Stimulated activated CD4-positive, alpha-beta T cell treated with anti-CD3 and anti-CD28 coated beads, TNF-alpha, amount 100 ng/mL, for 48 hours (primary cell): ENCODE measurements at regions not wholly inside any gene's neighbourhood (a gene's known extent, or its start where the extent isn't known, plus 50 kb on each side); places are given as distances from the start of the nearest gene placed in this dataset.

Experiments used
- DNase-seq, 3 donors: peaks; one replicate each; pipeline ENCODE4 v3.0.0-alpha.2; 2020; ENCODE audit warnings: low read depth in 3 of 3

DNA sequence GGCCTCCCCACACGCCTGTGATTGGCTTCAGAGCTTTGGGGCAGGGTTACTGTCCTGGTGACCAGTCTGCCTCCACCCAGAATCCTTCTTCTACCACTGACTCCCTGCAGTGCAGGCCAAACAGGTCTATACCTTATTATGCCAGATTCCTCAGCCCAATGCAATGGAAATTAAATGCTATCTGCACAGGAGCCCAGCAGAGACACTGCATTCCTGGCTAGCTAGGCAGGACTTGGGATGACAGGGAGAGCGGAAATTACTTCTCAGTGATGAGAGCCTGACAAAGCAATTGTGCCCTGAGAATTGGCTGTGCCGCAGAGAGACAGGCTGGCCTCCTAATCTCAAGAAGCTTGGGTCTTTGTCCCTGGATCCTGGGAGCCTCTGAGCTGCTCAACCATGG is 143.8 kb upstream of the NCAM1 start:
- no peak for DNase-seq

DNA sequence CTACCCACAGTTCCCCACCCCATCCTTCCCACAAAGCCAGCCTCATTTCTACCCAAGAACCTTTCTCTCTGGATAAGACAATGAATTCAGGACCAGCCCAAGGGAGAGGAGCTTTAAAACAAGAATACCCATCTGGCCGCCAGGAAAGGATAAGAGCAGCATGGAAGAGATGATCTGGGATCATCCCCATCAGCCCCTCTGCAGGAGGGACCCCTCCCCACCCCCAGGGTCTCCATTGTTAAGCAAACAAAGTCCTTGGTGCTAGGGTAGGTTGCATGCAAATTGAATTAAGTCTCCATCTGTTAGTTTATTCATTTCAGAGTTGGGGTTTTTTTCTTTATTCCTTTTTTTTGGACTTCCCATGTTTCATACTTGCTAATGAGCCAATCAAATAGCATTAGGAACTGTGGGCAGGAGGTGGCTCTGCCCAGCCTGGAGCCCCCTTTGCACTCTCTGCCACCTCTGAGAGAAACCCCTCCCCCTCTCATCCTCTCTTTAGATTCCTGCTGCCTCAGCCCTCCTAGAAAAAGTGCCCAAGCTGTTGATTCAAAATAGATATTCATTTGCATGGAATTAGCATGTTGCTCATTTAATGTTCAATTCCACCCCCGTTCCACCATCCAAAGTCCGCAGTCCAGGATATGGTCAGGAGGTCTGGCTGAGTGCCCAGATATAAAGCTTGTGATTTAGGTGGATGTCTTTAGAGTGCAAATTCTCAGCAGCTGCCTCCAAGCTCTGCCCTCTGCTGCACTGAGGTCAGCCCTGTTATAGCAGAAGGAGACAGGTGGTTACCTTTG is 138.5 kb upstream of the NCAM1 start:
- no peak for DNase-seq

GRCh38 chr11:112826026-112826425 is 135.2 kb upstream of the NCAM1 start:
- DNase-seq: no peak

DNA sequence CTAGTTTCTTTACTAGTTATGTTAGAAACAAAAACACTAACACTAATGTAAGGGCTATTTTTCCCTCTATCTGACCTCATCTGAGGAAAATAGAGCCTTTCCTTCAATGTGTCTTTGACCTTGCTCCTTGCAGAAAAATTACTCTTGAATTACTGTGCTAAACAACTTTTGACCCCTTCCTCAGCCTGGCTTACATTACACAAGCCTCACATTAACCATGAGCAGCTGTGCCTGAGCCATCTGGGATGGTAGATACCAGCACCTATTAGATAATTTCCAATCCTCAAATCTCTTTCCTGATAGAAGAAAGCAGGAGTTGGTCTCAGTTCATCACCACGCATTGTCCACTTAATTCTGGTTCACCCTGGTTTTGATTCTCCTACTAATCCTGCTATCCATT is 134.4 kb upstream of the NCAM1 start:
- no peak for DNase-seq

DNA sequence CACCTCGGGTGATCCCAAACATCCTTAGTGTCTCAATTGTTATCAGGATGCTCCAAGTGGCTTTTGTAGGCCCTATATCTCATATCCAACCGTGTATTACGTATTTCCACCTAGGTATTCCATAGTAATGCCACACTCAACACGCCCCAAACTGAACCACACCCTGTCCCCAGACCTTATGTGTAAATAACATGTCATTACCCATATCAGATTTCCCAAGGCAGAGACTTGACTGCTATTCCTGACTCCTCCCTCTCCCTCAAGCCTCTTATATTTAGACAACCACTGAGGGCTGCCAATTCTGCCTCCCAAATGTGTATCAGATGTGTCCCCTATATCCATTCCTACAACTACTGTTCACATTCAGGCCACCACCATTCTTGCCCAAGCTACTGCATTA is 132.8 kb upstream of the NCAM1 start:
- no peak for DNase-seq

DNA sequence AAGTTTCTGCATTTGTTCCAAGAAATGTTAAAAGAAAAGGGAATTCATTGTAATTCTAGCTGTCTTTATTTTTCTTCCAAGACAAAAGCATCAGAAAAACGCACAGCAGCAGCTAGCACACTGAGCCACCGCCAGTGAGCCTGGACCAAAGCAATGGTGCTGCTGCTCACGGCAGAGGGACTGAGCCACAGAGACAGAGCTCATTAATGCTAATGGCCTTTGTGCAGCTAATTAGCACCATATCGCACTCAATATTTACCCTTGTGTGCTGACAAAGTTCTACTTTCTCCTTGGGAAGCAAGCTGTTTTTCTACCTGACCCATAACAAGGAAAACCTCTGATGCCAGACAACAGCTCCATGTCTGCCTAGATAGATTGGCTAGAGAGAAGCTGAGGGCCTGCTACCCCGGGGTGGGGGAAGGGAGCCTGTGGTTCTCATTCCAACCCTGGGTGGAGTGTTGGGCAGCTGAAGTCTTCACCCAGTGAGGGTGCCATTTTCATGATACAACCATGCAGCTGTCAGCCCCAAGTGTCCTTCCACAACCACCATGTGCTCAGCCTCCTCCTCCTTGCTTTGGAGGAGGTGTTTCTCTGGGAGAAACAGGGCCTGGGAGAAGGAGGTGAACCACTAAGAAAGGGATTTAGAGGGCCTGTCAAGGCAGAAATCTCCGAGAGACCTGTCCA is 131.1 kb upstream of the NCAM1 start:
- no peak for DNase-seq

DNA sequence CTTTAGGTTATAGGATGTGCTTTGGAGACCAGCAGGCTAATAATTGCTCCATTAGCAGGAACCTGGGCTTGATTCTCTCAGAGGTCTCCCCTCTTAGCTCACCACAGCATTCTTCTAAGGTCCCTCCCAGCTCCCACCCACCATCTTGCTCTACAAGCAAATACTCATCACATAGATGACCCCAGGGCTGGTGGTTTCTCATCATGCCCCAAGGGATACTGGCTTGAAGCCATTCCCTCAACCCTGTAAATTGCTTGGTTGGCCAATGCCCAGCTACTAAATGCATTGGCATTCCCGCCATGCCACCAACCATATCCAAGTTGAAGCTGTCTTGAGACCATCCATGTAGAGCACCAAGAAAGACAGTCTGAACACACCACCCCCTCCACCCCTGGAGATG is 130.2 kb upstream of the NCAM1 start:
- DNase-seq: no peak

DNA sequence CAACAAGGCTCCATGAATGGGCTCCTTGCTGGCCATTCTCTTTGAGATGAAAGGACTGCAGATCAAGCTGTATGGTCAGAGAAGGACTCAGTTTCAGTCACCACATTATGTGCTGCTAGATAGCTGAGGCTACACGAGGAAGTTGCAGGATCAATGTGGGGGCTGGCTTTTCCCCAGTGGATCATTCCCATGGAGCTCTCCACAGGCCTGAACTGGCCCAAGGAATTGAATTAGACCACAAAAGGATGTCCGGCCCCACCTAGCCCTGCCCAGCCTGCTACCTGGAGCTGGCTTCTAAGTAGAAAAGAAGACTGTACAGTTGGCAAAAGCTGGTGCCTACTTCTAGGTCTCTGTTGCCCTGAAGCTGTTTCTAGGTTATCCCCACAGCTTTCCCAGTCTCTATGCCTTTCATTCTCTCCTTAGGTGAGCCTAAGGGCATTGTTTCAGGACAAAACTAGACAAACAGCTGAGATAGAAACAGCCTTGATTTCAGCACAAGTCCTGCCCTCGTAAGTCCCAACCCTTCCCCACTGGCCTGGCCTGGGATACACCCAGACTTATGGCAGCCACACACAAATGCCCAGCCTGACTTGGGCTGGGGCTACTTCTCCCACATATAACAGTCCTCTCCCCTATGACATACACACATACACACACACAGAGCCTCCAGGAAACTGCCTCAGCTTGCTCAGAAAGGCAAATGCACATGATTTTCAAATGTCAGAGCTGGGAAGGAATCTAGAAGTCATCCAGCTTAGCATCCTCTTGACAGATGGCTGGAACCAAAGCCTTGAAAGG is 129.1 kb upstream of the NCAM1 start:
- DNase-seq: no peak

DNA sequence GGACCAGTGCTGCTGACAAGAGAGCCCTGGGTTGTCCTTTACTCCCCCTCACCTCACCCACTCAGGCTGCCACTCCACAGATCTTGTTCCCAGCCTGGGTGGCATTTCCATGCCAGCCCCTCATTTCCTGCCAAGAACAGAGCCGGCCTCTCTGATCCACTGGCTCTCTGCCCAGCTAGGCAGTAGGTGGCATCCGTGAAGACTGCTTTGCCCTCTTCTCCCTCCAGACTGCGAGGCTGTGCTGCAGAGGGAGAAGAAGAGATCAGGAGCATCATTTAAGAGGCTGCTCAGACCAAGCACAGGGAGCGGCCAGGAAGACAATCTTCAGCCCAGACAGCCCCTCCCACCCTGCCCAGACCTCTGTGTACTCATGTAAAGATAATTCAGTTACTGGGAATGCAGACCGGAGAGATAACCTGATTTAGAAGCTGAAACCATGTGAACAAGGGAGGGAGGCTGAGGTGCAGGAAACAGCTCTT is 126.9 kb upstream of the NCAM1 start:
- no peak for DNase-seq

GRCh38 chr11:112835591-112836255 is 125.5 kb upstream of the NCAM1 start:
- DNase-seq: no peak

- DNase-seq: no peak
Measured at GRCh38 chr11:112836256-112836602, 125.0 kb upstream of the NCAM1 start.

- DNase-seq: no peak
Measured at GRCh38 chr11:112837162-112837826, 123.9 kb upstream of the NCAM1 start.

- no peak for DNase-seq
Measured at GRCh38 chr11:112839051-112839450, 122.2 kb upstream of the NCAM1 start.

DNA sequence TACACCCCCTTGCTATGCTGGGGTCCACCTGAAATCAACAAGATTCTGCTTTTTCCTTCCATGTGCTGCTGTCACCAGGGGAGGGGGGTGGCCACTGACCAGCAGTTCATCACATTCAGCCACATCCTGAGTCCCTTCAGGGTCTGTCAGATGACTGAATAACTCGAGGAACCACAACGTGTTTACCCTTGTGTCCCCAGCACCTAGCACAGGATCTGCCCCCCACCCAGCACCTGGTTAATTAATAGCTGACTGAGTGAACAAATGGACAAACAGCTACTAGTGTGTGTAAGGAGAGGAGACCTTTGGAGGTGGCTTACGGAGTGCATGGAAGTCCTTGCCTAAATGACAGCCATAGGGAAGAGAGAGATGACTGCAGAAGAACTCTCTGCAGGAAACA is 119.5 kb upstream of the NCAM1 start:
- DNase-seq: no peak

DNA sequence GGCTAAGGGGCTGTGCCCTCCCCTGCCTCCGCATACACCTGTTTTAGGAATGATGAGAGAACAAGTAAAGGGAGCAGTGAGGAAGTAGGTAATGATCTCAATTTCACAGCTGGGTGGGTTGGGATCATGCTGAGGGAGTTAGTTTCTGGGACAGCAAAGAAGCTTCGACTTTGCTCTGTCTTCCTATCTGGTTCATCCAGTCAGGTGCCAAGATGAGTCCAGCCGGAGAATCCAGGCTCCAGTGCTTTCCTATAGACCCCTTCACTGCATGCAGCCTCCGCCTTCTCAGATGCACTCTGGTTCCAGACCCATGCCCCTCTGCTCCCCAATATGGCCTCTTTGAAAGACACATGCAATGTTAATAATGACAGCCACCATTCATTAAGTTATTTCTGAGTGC is 119.1 kb upstream of the NCAM1 start:
- DNase-seq: no peak

DNA sequence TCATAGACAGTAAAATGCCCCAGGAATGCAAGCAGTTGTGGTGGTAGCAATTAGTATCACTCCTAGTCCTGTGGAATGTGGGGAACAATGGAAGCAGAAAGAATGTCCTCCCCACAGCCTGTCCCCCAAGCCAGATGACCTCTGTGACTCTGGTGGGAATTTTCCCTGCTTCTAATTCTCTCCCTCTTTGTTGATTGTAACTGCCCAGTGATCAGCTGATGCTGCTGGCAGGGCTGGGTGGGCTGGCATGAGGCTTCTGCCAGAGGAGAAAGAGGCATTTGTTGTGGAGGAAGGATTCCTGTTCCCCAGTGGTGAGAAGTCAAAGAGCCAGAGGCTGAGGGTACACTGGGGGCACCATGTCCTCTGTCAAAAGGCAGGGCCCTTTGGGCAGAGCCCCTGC is 116.7 kb upstream of the NCAM1 start:
- DNase-seq: no peak

GRCh38 chr11:112847568-112847967 is 113.7 kb upstream of the NCAM1 start:
- no peak for DNase-seq

GRCh38 chr11:112852143-112852866 is 108.9 kb upstream of the NCAM1 start:
- no peak for DNase-seq

- DNase-seq: no peak
Measured at GRCh38 chr11:112856133-112856532, 105.1 kb upstream of the NCAM1 start.

DNA sequence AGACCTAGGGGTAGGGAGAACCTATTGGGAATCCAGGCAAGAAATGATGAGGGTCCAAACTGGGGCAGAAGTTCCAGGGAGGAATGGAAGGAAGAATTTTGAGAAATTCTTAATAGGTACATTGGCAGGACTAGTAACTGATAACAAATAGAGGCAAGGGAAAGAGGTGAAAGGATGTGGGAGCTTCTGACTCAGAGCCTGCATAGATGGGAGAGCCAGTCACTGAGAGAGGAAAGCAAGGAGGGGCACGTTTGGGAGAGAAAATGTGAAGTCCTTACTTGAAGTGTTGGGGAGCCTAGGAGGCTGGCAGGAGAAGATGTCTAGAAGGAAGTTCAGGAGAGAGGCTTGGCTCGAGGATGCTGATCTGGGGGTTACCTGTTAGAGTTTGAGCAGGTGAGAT is 104.6 kb upstream of the NCAM1 start:
- DNase-seq: no peak
